Epithelial cell of proximal tubule (primary cell): ENCODE measurements at regions not wholly inside any gene's neighbourhood (a gene's known extent, or its start where the extent isn't known, plus 50 kb on each side); places are given as distances from the start of the nearest gene placed in this dataset.

Experiments
- DNase-seq: peaks from one replicate; pipeline ENCODE4 v3.0.0-alpha.2; 2011; ENCODE audit warnings: low read depth
- H3K4me3 ChIP-seq: 2 replicates; pipeline ENCODE4 v1.5.1; 2011; ENCODE audit warnings: low read depth, mild to moderate bottlenecking, low read length
- TF ChIP-seq, protein P1 (sequence below): conservative IDR thresholded peaks from 2 replicates; pipeline ENCODE4 v1.5.1; 2012; ENCODE audit warnings: low read depth, mild to moderate bottlenecking, low read length

GRCh38 chr11:134758342-134758931, 346.4 kb upstream of the B3GAT1 start:
- H3K4me3 ChIP-seq: no peak overlapping the region
- no peak for DNase-seq
- TF ChIP-seq, protein P1, sequence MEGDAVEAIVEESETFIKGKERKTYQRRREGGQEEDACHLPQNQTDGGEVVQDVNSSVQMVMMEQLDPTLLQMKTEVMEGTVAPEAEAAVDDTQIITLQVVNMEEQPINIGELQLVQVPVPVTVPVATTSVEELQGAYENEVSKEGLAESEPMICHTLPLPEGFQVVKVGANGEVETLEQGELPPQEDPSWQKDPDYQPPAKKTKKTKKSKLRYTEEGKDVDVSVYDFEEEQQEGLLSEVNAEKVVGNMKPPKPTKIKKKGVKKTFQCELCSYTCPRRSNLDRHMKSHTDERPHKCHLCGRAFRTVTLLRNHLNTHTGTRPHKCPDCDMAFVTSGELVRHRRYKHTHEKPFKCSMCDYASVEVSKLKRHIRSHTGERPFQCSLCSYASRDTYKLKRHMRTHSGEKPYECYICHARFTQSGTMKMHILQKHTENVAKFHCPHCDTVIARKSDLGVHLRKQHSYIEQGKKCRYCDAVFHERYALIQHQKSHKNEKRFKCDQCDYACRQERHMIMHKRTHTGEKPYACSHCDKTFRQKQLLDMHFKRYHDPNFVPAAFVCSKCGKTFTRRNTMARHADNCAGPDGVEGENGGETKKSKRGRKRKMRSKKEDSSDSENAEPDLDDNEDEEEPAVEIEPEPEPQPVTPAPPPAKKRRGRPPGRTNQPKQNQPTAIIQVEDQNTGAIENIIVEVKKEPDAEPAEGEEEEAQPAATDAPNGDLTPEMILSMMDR: no peak

GRCh38 chr11:134757633-134758032, 345.6 kb upstream of the B3GAT1 start:
- DNase-seq: no peak
- H3K4me3 ChIP-seq: no peak overlapping the region
- TF ChIP-seq, protein P1: no peak

DNA sequence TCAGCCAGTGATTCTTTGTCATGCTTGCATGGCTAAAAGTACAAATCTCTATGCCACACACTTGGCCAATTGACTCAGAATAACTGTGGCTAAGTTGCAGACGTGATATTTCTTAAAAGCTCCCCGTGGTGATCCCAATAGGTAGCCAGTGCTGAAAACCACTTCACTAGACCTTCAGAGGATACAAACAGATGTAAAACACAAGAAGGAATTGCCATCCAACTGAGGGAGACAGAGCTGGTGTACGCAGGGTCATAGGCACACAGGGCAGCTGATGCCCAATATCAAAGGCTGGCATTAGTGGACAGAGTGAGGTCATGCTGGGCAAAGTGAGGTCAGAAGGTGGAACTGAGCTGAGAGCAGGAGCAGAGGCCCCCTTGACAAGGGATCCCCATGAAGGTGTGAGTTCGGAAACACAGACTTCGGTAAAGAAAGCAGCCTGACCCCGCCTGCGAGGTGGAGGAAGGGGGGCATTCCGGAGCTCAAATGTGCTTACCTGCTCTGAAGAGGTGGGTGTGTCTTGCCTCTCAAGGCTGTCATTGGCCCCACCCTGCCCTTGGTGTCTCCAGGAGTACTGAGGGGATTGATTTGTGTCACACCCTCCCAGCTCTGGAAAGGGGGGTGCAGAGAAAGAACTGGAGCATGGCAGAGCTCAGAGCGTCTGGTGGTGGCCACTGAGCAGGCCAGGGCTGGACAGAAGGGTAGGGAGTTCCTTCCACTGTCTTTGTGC, 344.9 kb upstream of the B3GAT1 start:
- TF ChIP-seq, protein P1: no peak
- H3K4me3 ChIP-seq: no peak overlapping the region
- DNase-seq: no peak

- TF ChIP-seq, protein P1: no peak
- no peak overlapping the region for H3K4me3 ChIP-seq
- no peak for DNase-seq
Measured at GRCh38 chr11:134755535-134755934, 343.5 kb upstream of the B3GAT1 start.

DNA sequence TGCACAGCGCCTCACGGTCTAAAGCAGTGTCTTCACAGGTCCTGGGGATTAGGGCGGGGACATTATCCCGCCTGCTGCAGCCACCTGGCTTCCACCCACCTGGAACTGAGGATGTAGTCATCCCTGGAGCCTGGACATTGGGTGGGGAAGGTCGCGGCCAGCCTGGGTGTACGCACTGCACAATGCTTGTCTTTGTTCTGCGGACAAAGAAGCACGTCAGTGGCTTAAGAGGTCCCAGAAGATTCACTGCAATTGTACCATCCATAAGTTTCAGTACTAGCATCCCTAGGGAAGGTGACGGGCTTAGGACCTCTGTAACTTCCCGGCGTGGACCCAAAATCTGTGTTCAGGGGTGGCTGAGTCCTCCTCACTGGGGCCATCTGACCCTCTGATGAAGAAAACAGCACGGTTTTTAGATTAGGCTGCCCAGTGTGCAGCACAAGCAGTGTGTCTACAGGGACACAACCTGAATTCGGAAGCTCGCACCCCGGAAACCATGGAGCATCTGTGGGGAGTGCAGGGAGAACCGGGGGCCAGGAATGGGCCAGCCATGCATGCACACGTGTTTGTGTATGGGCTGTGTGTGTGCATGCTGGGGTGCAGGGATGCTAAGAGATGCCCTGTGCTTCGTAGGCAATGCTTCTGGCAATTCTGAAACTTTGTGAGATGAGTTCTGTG, 342.6 kb upstream of the B3GAT1 start:
- DNase-seq: no peak
- TF ChIP-seq, protein P1: no peak
- H3K4me3 ChIP-seq: no peak overlapping the region

- no peak overlapping the region for H3K4me3 ChIP-seq
- TF ChIP-seq, protein P1: no peak
- no peak for DNase-seq
Measured at GRCh38 chr11:134753771-134754520, 341.9 kb upstream of the B3GAT1 start.
